Activated CD8-positive, alpha-beta memory T cell treated with anti-CD3 and anti-CD28 coated beads, Interleukin-2, amount 10 ng/mL, durations not matched to agents 7 days and 5 days (primary cell): ENCODE measurements at regions not wholly inside any gene's neighbourhood (a gene's known extent, or its start where the extent isn't known, plus 50 kb on each side); places are given as distances from the start of the nearest gene placed in this dataset.
"Not testable (repeated sequence)": the region's sequence is repeated elsewhere in the genome, so short reads cannot be mapped to it uniquely, and the experiment has no call there.

Source experiments
- ATAC-seq: fragments of 150-1000 bp; cut with Tn5 transposase; one replicate; pipeline ENCODE4 v1.10.0; 2021; ENCODE audit warnings: moderate library complexity
- CTCF ChIA-PET: fragments of 350-600 bp; sonication (Branson Sonifier 250); formaldehyde crosslinking; loops from one replicate; lab custom pipeline; 2021; ENCODE audit warnings: antibody characterized with exemption; lab: Charles Lee
- DNase-seq: peaks from one replicate; pipeline ENCODE4 v3.0.0-alpha.2; 2020
- H3K27ac Mint-ChIP-seq: one replicate; pipeline ENCODE4 v1.8.0; 2021; ENCODE audit warnings: mild to moderate bottlenecking, mixed read lengths
- H3K27me3 Mint-ChIP-seq: one replicate; pipeline ENCODE4 v1.8.0; 2021; ENCODE audit warnings: mixed read lengths
- H3K36me3 Mint-ChIP-seq: one replicate; pipeline ENCODE4 v1.8.0; 2021; ENCODE audit warnings: mild to moderate bottlenecking, mixed read lengths
- H3K4me1 Mint-ChIP-seq: one replicate; pipeline ENCODE4 v1.8.0; 2021; ENCODE audit warnings: mixed read lengths
- H3K4me3 Mint-ChIP-seq: one replicate; pipeline ENCODE4 v1.8.0; 2021; ENCODE audit warnings: mild to moderate bottlenecking, moderate library complexity, mixed read lengths
- H3K9me3 Mint-ChIP-seq: one replicate; pipeline ENCODE4 v1.8.0; 2022; ENCODE audit warnings: low read depth, mixed read lengths

GRCh38 chr1:112855152-112855828 is 100.7 kb downstream of the SLC16A1 start:
- H3K27me3 Mint-ChIP-seq: peaks cover 47% of the 10 kb centered on the region
- H3K4me3 Mint-ChIP-seq: peak overlapping the region; percentile 29
- ATAC-seq (no peak), DNase-seq (no peak)
- H3K27ac Mint-ChIP-seq: no peak overlapping the region
- H3K9me3 Mint-ChIP-seq: no peaks in the 10 kb centered on the region
- H3K4me1 Mint-ChIP-seq: no peaks in the 10 kb centered on the region
- H3K36me3 Mint-ChIP-seq: no peaks in the 10 kb centered on the region
- CTCF ChIA-PET: interaction anchor here (0.9 to 1.6 kb wide), 3 partner anchors 24 to 58 kb away, joined by 3 read pairs; no protein-coding TSS in a partner anchor

- not testable (repeated sequence) for H3K4me3 Mint-ChIP-seq, DNase-seq, H3K4me1 Mint-ChIP-seq, H3K36me3 Mint-ChIP-seq, ATAC-seq, H3K9me3 Mint-ChIP-seq, H3K27ac Mint-ChIP-seq
- CTCF ChIA-PET: interaction anchor here (0.6 to 1.6 kb wide), 4 partner anchors 11 to 57 kb away, joined by 3 read pairs; no protein-coding TSS in a partner anchor
- H3K27me3 Mint-ChIP-seq: peaks cover 55% of the 10 kb centered on the region
Measured at GRCh38 chr1:112854368-112854984, 101.5 kb downstream of the SLC16A1 start.

GRCh38 chr1:112853915-112854314 is 102.1 kb downstream of the SLC16A1 start:
- H3K27me3 Mint-ChIP-seq: peaks cover 60% of the 10 kb centered on the region
- DNase-seq, H3K36me3 Mint-ChIP-seq, ATAC-seq, CTCF ChIA-PET, H3K4me3 Mint-ChIP-seq, H3K4me1 Mint-ChIP-seq, H3K9me3 Mint-ChIP-seq, H3K27ac Mint-ChIP-seq: not testable (repeated sequence)

GRCh38 chr1:112852934-112853333 is 103.1 kb downstream of the SLC16A1 start:
- H3K27ac Mint-ChIP-seq: no peak overlapping the region
- no peak for DNase-seq
- no peaks in the 10 kb centered on the region for H3K9me3 Mint-ChIP-seq
- no peak for ATAC-seq
- no peak overlapping the region for H3K4me3 Mint-ChIP-seq
- H3K4me1 Mint-ChIP-seq: peaks cover 1% of the 10 kb centered on the region
- CTCF ChIA-PET: no interaction called here
- no peaks in the 10 kb centered on the region for H3K36me3 Mint-ChIP-seq
- peaks cover 68% of the 10 kb centered on the region for H3K27me3 Mint-ChIP-seq

- CTCF ChIA-PET: no interaction called here
- Mint-ChIP-seq H3K27ac (no peak overlapping the region), H3K9me3 (no peaks in the 10 kb centered on the region), H3K4me1 (peaks cover 1% of the 10 kb centered on the region), H3K27me3 (peaks cover 67% of the 10 kb centered on the region), H3K4me3 (no peak overlapping the region), H3K36me3 (no peaks in the 10 kb centered on the region)
- no peak for ATAC-seq
- DNase-seq: no peak
Measured at GRCh38 chr1:112852276-112852675, 103.7 kb downstream of the SLC16A1 start.

- H3K36me3 Mint-ChIP-seq: no peaks in the 10 kb centered on the region
- H3K4me3 Mint-ChIP-seq: no peak overlapping the region
- no peaks in the 10 kb centered on the region for H3K9me3 Mint-ChIP-seq
- DNase-seq: no peak
- CTCF ChIA-PET: no interaction called here
- H3K4me1 Mint-ChIP-seq: peaks cover 1% of the 10 kb centered on the region
- H3K27ac Mint-ChIP-seq: no peak overlapping the region
- no peak for ATAC-seq
- peaks cover 63% of the 10 kb centered on the region for H3K27me3 Mint-ChIP-seq
Measured at GRCh38 chr1:112850034-112850757, 105.8 kb downstream of the SLC16A1 start.

- Mint-ChIP-seq H3K27ac (no peak overlapping the region), H3K9me3 (no peaks in the 10 kb centered on the region), H3K36me3 (no peaks in the 10 kb centered on the region), H3K4me1 (peaks cover 1% of the 10 kb centered on the region), H3K4me3 (no peak overlapping the region), H3K27me3 (peaks cover 59% of the 10 kb centered on the region)
- no peak for DNase-seq
- CTCF ChIA-PET: no interaction called here
- ATAC-seq: no peak
Measured at GRCh38 chr1:112849425-112850033, 106.5 kb downstream of the SLC16A1 start.

- ATAC-seq: no peak
- no peak for DNase-seq
- Mint-ChIP-seq H3K4me1 (peaks cover 21% of the 10 kb centered on the region), H3K27me3 (peaks cover 45% of the 10 kb centered on the region), H3K9me3 (no peaks in the 10 kb centered on the region), H3K36me3 (no peaks in the 10 kb centered on the region), H3K27ac (no peak overlapping the region), H3K4me3 (no peak overlapping the region)
- CTCF ChIA-PET: interaction anchor here (1.4 kb wide), 1 partner anchor 231 kb away, joined by 4 read pairs; the partner anchor contains the start of gene LRIG2
Measured at GRCh38 chr1:112841825-112842224, 114.2 kb downstream of the SLC16A1 start.

GRCh38 chr1:112840631-112841624 is 115.1 kb downstream of the SLC16A1 start:
- H3K36me3 Mint-ChIP-seq: no peaks in the 10 kb centered on the region
- H3K27ac Mint-ChIP-seq: no peak overlapping the region
- peaks cover 21% of the 10 kb centered on the region for H3K4me1 Mint-ChIP-seq
- no peak overlapping the region for H3K4me3 Mint-ChIP-seq
- peaks cover 51% of the 10 kb centered on the region for H3K27me3 Mint-ChIP-seq
- CTCF ChIA-PET: no interaction called here
- ATAC-seq (peak; percentile 20), DNase-seq (no peak)
- no peaks in the 10 kb centered on the region for H3K9me3 Mint-ChIP-seq

GRCh38 chr1:112836642-112837041 is 119.4 kb downstream of the SLC16A1 start:
- Mint-ChIP-seq H3K4me3 (no peak overlapping the region), H3K27me3 (peaks cover 44% of the 10 kb centered on the region), H3K4me1 (peaks cover 14% of the 10 kb centered on the region), H3K9me3 (no peaks in the 10 kb centered on the region), H3K36me3 (no peaks in the 10 kb centered on the region), H3K27ac (no peak overlapping the region)
- DNase-seq: no peak
- ATAC-seq: no peak
- CTCF ChIA-PET: interaction anchor here (0.6 to 0.8 kb wide), 2 partner anchors 19 to 28 kb away, joined by 3 read pairs; no protein-coding TSS in a partner anchor

- Mint-ChIP-seq H3K4me1 (no peaks in the 10 kb centered on the region), H3K27ac (no peak overlapping the region), H3K4me3 (no peak overlapping the region), H3K36me3 (no peaks in the 10 kb centered on the region), H3K9me3 (no peaks in the 10 kb centered on the region), H3K27me3 (peaks cover 36% of the 10 kb centered on the region)
- ATAC-seq: no peak
- no peak for DNase-seq
- CTCF ChIA-PET: interaction anchor here (0.5 to 1.2 kb wide), 2 partner anchors 118 to 194 kb away, joined by 3 read pairs; no protein-coding TSS in a partner anchor
Measured at GRCh38 chr1:112833806-112834205, 118.7 kb upstream of the PPM1J start.

GRCh38 chr1:112832259-112832658 is 117.1 kb upstream of the PPM1J start:
- H3K36me3 Mint-ChIP-seq, DNase-seq, H3K9me3 Mint-ChIP-seq, CTCF ChIA-PET, ATAC-seq, H3K4me3 Mint-ChIP-seq, H3K27ac Mint-ChIP-seq, H3K4me1 Mint-ChIP-seq: not testable (repeated sequence)
- peaks cover 41% of the 10 kb centered on the region for H3K27me3 Mint-ChIP-seq
